Tibial nerve (tissue), 3 donors: ENCODE measurements at regions not wholly inside any gene's neighbourhood (a gene's known extent, or its start where the extent isn't known, plus 50 kb on each side); places are given as distances from the start of the nearest gene placed in this dataset.
"Not testable (repeated sequence)": the region's sequence is repeated elsewhere in the genome, so short reads cannot be mapped to it uniquely, and the experiment has no call there.

Experiments
- POLR2A ChIP-seq, 2 donors: fragments of 450-650 bp; IDR thresholded peaks; one replicate each; pipeline ENCODE4 v1.6.1; 2017; ENCODE audit warnings: antibody characterized with exemption in 2 of 2, mild to moderate bottlenecking in 2 of 2, moderate library complexity in 2 of 2
- TF ChIP-seq, protein P1 (sequence below), 5 experiments: fragments of 200-600 bp in 3 of 5; fragments of 450-650 bp in 2 of 5; sonication (generic) in 3 of 5; IDR thresholded peaks; one replicate each; pipeline ENCODE4 v1.5.1; 2016 to 2019; ENCODE audit warnings: antibody characterized with exemption in 5 of 5, mild to moderate bottlenecking in 3 of 5, moderate library complexity in 2 of 5

GRCh38 chr21:8757399-8758093 is 1763.8 kb upstream of the TPTE start:
- TF ChIP-seq, protein P1, sequence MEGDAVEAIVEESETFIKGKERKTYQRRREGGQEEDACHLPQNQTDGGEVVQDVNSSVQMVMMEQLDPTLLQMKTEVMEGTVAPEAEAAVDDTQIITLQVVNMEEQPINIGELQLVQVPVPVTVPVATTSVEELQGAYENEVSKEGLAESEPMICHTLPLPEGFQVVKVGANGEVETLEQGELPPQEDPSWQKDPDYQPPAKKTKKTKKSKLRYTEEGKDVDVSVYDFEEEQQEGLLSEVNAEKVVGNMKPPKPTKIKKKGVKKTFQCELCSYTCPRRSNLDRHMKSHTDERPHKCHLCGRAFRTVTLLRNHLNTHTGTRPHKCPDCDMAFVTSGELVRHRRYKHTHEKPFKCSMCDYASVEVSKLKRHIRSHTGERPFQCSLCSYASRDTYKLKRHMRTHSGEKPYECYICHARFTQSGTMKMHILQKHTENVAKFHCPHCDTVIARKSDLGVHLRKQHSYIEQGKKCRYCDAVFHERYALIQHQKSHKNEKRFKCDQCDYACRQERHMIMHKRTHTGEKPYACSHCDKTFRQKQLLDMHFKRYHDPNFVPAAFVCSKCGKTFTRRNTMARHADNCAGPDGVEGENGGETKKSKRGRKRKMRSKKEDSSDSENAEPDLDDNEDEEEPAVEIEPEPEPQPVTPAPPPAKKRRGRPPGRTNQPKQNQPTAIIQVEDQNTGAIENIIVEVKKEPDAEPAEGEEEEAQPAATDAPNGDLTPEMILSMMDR (IDR thresholded peaks at IDR 0.05), result not testable (repeated sequence)
- not testable (repeated sequence) for TF ChIP-seq POLR2A (IDR thresholded peaks at IDR 0.05)
